ENCODE measurements at regions not wholly inside any gene's neighbourhood (a gene's known extent, or its start where the extent isn't known, plus 50 kb on each side); places are given as distances from the start of the nearest gene placed in this dataset.

DNA sequence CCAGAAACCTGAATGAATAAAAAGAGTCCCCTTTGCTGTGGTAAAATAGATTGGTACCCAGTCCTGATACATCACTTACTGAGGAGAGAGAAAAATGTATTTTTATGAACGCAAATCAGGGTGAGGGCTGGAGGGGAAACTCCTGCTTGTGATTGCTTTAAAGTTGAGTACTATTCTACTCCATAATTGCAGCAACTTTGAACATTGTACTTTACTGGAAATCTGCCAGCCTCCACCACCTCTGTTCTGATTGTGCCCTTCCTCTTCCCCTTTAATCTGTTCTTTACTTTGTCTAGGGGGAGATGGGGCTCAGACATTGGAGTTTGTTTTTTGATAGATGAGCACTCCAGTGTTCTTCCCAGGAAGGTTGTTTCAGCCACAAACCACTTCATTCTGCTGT lies 81.9 kb downstream of the C3orf38 start:
- no peaks in the 10 kb centered on the region for H3K27me3 Mint-ChIP-seq
- no peak overlapping the region for H3K4me3 Mint-ChIP-seq (ENCODE audit: low read depth)
- no peaks in the 10 kb centered on the region for H3K36me3 Mint-ChIP-seq (ENCODE audit: insufficient read depth)
- TF ChIP-seq, protein P1, sequence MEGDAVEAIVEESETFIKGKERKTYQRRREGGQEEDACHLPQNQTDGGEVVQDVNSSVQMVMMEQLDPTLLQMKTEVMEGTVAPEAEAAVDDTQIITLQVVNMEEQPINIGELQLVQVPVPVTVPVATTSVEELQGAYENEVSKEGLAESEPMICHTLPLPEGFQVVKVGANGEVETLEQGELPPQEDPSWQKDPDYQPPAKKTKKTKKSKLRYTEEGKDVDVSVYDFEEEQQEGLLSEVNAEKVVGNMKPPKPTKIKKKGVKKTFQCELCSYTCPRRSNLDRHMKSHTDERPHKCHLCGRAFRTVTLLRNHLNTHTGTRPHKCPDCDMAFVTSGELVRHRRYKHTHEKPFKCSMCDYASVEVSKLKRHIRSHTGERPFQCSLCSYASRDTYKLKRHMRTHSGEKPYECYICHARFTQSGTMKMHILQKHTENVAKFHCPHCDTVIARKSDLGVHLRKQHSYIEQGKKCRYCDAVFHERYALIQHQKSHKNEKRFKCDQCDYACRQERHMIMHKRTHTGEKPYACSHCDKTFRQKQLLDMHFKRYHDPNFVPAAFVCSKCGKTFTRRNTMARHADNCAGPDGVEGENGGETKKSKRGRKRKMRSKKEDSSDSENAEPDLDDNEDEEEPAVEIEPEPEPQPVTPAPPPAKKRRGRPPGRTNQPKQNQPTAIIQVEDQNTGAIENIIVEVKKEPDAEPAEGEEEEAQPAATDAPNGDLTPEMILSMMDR (IDR thresholded peaks at IDR 0.05; ENCODE audit: unreplicated experiment), result no peak
- DNase-seq (ENCODE audit: low spot score, unreplicated experiment), result no peak
- no peak overlapping the region for H3K27ac Mint-ChIP-seq
- H3K9me3 Mint-ChIP-seq (ENCODE audit: low read depth), result peaks cover 8% of the 10 kb centered on the region
- no peaks in the 10 kb centered on the region for H3K4me1 Mint-ChIP-seq (ENCODE audit: low read depth)

DNA sequence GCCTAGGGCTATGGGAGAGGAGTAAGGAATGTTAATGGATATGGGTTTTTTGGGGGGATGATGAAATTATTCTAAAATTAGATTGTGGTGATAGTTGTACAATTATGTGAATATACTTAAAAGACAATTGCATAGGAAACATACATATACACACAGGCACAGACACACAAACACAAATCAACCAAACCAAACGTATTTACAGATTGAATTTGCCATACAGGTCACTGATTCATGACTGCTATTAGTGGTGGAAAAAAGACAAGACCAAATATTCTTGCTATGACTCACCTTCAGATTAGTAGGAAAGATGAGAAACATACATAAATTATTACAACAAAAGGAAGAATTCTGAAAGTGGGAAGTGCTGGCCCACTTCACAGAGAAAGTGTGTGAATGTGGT lies 85.3 kb downstream of the C3orf38 start:
- H3K9me3 Mint-ChIP-seq (ENCODE audit: low read depth), result peaks cover 8% of the 10 kb centered on the region
- TF ChIP-seq, protein P1 (IDR thresholded peaks at IDR 0.05; ENCODE audit: unreplicated experiment), result no peak
- no peak for DNase-seq (ENCODE audit: low spot score, unreplicated experiment)
- H3K4me3 Mint-ChIP-seq (ENCODE audit: low read depth), result no peak overlapping the region
- H3K4me1 Mint-ChIP-seq (ENCODE audit: low read depth), result peaks cover 4% of the 10 kb centered on the region
- H3K27me3 Mint-ChIP-seq, result no peaks in the 10 kb centered on the region
- H3K27ac Mint-ChIP-seq, result no peak overlapping the region
- no peaks in the 10 kb centered on the region for H3K36me3 Mint-ChIP-seq (ENCODE audit: insufficient read depth)

DNA sequence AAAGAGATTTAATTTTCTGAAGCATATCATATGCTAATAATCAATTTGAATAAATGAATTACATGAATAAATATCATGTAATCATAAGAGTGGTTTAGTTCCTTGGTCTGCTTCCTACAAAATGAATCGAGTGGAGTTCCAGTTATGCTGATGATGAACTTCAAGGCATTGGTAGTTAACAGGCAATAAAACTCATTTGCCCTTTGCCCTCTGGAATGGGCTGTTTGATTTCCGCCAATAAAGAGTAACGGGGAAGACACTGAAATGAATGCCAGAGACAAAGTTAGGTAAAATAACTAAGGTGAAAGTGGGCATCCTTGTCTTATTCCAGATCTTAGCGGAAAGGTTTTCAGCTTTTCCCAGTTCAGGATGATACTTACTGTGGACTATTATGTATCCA lies 90.1 kb downstream of the C3orf38 start:
- Mint-ChIP-seq H3K27me3 (no peaks in the 10 kb centered on the region), H3K36me3 (ENCODE audit: insufficient read depth) (no peaks in the 10 kb centered on the region), H3K9me3 (ENCODE audit: low read depth) (peaks cover 14% of the 10 kb centered on the region), H3K4me1 (ENCODE audit: low read depth) (peaks cover 18% of the 10 kb centered on the region), H3K27ac (no peak overlapping the region), H3K4me3 (ENCODE audit: low read depth) (no peak overlapping the region)
- TF ChIP-seq, protein P1 (IDR thresholded peaks at IDR 0.05; ENCODE audit: unreplicated experiment), result no peak
- no peak for DNase-seq (ENCODE audit: low spot score, unreplicated experiment)

DNA sequence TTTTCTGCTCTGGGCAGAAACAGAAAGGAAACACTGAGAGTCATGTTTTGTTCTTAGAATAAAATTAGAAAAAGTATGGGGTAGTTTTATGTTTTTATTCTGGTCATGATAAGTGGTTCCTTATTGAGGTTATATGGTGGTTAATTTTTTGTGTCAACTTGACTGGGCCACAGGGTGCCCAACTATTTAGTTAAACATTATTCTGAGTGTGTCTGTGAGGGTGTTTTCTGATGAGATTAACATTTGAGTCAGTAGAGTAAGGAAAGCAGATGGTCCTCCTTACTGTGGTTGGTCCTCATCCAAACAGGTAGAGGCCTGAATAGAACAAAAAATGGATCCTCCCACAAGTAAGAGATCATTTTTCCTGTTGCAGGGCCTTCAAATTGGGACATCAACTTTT lies 98.9 kb downstream of the C3orf38 start:
- no peak for DNase-seq (ENCODE audit: low spot score, unreplicated experiment)
- Mint-ChIP-seq H3K27me3 (peaks cover 4% of the 10 kb centered on the region), H3K4me3 (ENCODE audit: low read depth) (no peak overlapping the region), H3K27ac (no peak overlapping the region), H3K4me1 (ENCODE audit: low read depth) (no peaks in the 10 kb centered on the region), H3K36me3 (ENCODE audit: insufficient read depth) (no peaks in the 10 kb centered on the region), H3K9me3 (ENCODE audit: low read depth) (peaks cover 15% of the 10 kb centered on the region)
- TF ChIP-seq, protein P1 (IDR thresholded peaks at IDR 0.05; ENCODE audit: unreplicated experiment), result no peak

DNA sequence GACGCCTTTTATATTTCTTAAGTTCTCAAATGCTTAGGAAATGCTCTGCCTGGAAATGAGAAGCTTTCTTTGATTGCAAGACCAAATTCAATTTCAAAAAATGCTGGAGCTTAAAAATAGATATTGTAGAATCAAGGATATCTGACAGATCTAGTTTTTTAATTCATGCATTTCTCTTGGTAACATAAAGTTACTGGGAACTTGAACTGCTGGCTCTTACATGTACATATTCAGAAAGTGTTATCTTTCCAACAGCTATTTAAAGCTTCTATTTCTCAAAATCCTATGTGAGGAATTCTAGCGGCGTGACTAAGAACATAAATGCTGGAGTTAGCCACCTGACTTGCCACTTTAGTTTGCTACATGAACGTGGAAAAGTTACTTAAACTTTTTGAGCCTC lies 109.3 kb downstream of the C3orf38 start:
- Mint-ChIP-seq H3K9me3 (ENCODE audit: low read depth) (no peaks in the 10 kb centered on the region), H3K27me3 (no peaks in the 10 kb centered on the region), H3K36me3 (ENCODE audit: insufficient read depth) (no peaks in the 10 kb centered on the region), H3K4me1 (ENCODE audit: low read depth) (no peaks in the 10 kb centered on the region), H3K4me3 (ENCODE audit: low read depth) (no peak overlapping the region), H3K27ac (no peak overlapping the region)
- no peak for DNase-seq (ENCODE audit: low spot score, unreplicated experiment)
- TF ChIP-seq, protein P1 (IDR thresholded peaks at IDR 0.05; ENCODE audit: unreplicated experiment), result no peak

All from progenitor cell of endocrine pancreas (in vitro differentiated cells).